Loucy (cell line): ENCODE measurements at regions not wholly inside any gene's neighbourhood (a gene's known extent, or its start where the extent isn't known, plus 50 kb on each side); places are given as distances from the start of the nearest gene placed in this dataset.

Source experiments
- H2AFZ ChIP-seq: fragments of 200-600 bp; sonication (generic); 2 replicates; pipeline ENCODE4 v1.6.0; 2016; ENCODE audit warnings: antibody characterized with exemption, mild to moderate bottlenecking, low read length, moderate library complexity
- H3F3A ChIP-seq: fragments of 200-600 bp; 2 replicates; pipeline ENCODE4 v1.6.0; 2016; ENCODE audit warnings: antibody characterized with exemption, low read depth, mild to moderate bottlenecking
- H3K27me3 ChIP-seq: fragments of 200-600 bp; sonication (generic); 2 replicates; pipeline ENCODE4 v1.6.1; 2014; ENCODE audit warnings: low read length, mild to moderate bottlenecking; ENCODE audit not compliant: insufficient read depth, poor library complexity, severe bottlenecking
- H3K36me3 ChIP-seq: fragments of 200-600 bp; sonication (generic); 2 replicates; pipeline ENCODE4 v1.6.1; 2016; ENCODE audit warnings: low read length; ENCODE audit not compliant: insufficient read depth
- H3K4me1 ChIP-seq: fragments of 200-600 bp; sonication (generic); 2 replicates; pipeline ENCODE4 v1.5.1; 2014; ENCODE audit warnings: low read length, mild to moderate bottlenecking; ENCODE audit not compliant: insufficient read depth, poor library complexity, severe bottlenecking
- H3K4me2 ChIP-seq: fragments of 200-600 bp; sonication (generic); 2 replicates; pipeline ENCODE4 v1.6.0; 2014; ENCODE audit warnings: antibody characterized with exemption, low read length, low read depth, mild to moderate bottlenecking; ENCODE audit not compliant: poor library complexity, severe bottlenecking
- H3K4me3 ChIP-seq: fragments of 200-600 bp; sonication (generic); 2 replicates; pipeline ENCODE4 v1.5.1; 2014; ENCODE audit warnings: low read length, mild to moderate bottlenecking, mixed read lengths; ENCODE audit not compliant: poor library complexity, severe bottlenecking
- H3K79me2 ChIP-seq: fragments of 200-600 bp; sonication (generic); 2 replicates; pipeline ENCODE4 v1.6.1; 2014; ENCODE audit warnings: low read length; ENCODE audit not compliant: insufficient read depth
- H3K9ac ChIP-seq: fragments of 200-600 bp; sonication (generic); 2 replicates; pipeline ENCODE4 v1.6.0; 2014; ENCODE audit warnings: mild to moderate bottlenecking, low read depth, low read length, moderate library complexity; ENCODE audit not compliant: poor library complexity, severe bottlenecking
- H3K9me2 ChIP-seq: fragments of 200-600 bp; sonication (generic); replicated peaks from 2 replicates; pipeline ENCODE4 v1.6.1; 2016; ENCODE audit warnings: low read depth, low read length, mixed read lengths
- H3K9me3 ChIP-seq: fragments of 200-600 bp; sonication (generic); 2 replicates; pipeline ENCODE4 v1.6.1; 2014; ENCODE audit warnings: mild to moderate bottlenecking, antibody characterized with exemption, low read length, low read depth; ENCODE audit not compliant: insufficient read depth
- H4K20me1 ChIP-seq: fragments of 200-600 bp; sonication (generic); 2 replicates; pipeline ENCODE4 v1.6.0; 2014; ENCODE audit warnings: antibody characterized with exemption, low read length, mild to moderate bottlenecking; ENCODE audit not compliant: insufficient read depth, poor library complexity, severe bottlenecking
- EZH2phosphoT487 ChIP-seq: fragments of 200-600 bp; IDR thresholded peaks from 2 replicates; pipeline ENCODE4 v1.6.1; 2018; ENCODE audit warnings: antibody characterized with exemption, mild to moderate bottlenecking, moderate library complexity, borderline replicate concordance
- TF ChIP-seq, protein P1 (sequence below): fragments of 200-600 bp; sonication (generic); conservative IDR thresholded peaks from 2 replicates; pipeline ENCODE4 v1.5.1; 2014; ENCODE audit warnings: mild to moderate bottlenecking, antibody characterized with exemption, low read length

DNA sequence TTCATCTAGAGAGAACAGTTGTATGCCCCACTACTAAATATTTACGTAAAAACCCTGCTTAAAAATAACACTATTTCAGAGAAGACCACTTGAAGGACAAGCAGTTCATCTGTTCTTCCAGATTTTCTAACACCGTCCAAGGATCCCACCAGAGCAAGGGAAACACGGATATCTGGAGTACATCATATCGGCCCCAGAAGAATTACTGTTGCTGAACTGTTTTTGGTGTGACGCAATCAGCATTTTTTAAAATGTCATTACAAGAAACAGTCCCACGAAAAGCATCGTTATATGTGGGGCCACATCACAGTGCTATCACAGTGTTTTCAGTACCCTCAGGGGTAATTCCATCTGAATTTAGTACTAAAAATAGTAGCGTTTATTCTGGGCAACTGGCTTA is 134.5 kb upstream of the PKDCC start:
- Histone ChIP-seq H3K9ac (no peak overlapping the region), H3K4me3 (no peak overlapping the region), H3K79me2 (no peaks in the 10 kb centered on the region), H3K27me3 (no peaks in the 10 kb centered on the region), H3F3A (no peaks in the 10 kb centered on the region), H4K20me1 (no peaks in the 10 kb centered on the region), H3K36me3 (no peaks in the 10 kb centered on the region), H3K9me2 (no peaks in the 10 kb centered on the region), H3K4me2 (no peak overlapping the region), H2AFZ (no peak overlapping the region), H3K9me3 (no peaks in the 10 kb centered on the region), H3K4me1 (no peaks in the 10 kb centered on the region)
- TF ChIP-seq, protein P1, sequence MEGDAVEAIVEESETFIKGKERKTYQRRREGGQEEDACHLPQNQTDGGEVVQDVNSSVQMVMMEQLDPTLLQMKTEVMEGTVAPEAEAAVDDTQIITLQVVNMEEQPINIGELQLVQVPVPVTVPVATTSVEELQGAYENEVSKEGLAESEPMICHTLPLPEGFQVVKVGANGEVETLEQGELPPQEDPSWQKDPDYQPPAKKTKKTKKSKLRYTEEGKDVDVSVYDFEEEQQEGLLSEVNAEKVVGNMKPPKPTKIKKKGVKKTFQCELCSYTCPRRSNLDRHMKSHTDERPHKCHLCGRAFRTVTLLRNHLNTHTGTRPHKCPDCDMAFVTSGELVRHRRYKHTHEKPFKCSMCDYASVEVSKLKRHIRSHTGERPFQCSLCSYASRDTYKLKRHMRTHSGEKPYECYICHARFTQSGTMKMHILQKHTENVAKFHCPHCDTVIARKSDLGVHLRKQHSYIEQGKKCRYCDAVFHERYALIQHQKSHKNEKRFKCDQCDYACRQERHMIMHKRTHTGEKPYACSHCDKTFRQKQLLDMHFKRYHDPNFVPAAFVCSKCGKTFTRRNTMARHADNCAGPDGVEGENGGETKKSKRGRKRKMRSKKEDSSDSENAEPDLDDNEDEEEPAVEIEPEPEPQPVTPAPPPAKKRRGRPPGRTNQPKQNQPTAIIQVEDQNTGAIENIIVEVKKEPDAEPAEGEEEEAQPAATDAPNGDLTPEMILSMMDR, result no peak
- TF ChIP-seq EZH2phosphoT487, result no peak

DNA sequence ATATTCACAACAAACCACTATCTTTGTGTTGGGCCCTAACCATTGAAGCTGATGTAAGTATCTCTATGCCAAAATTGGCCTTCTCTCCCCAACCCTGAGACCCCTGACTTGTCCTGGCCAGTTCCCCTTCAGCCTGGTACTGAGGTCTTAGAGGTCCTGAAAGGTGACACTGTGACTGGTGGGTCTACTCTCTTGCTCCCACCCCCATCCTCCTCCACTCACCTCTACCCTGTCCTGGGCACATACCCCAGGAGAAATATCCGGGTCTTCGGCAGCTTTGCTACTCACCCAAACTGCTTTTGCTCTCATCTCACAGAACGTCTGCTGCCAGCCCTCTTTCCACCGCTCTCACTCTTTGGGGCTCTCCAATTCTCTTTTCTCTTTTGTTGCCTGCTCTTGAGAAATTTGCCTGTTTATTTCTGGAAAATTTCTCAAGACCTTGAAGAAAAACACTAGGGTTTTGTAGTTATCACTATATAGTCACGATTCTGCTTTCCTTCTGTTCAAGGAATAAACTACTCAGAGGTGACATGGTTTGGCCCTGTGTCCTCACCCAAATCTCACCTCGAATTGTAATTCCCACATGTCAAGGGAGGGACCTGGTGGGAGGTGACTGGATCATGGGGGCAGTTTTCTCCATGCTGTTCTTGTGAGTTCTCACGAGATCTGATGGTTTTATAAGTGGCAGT is 133.8 kb upstream of the PKDCC start:
- TF ChIP-seq EZH2phosphoT487, result no peak
- TF ChIP-seq, protein P1, result no peak
- H3K4me2 ChIP-seq, result no peak overlapping the region
- H3K36me3 ChIP-seq, result no peaks in the 10 kb centered on the region
- H3K27me3 ChIP-seq, result no peaks in the 10 kb centered on the region
- H4K20me1 ChIP-seq, result no peaks in the 10 kb centered on the region
- H3K9me3 ChIP-seq, result no peaks in the 10 kb centered on the region
- H3K79me2 ChIP-seq, result no peaks in the 10 kb centered on the region
- no peaks in the 10 kb centered on the region for H3K9me2 ChIP-seq
- H3K4me1 ChIP-seq, result no peaks in the 10 kb centered on the region
- no peak overlapping the region for H2AFZ ChIP-seq
- no peaks in the 10 kb centered on the region for H3F3A ChIP-seq
- H3K4me3 ChIP-seq, result no peak overlapping the region
- H3K9ac ChIP-seq, result no peak overlapping the region

DNA sequence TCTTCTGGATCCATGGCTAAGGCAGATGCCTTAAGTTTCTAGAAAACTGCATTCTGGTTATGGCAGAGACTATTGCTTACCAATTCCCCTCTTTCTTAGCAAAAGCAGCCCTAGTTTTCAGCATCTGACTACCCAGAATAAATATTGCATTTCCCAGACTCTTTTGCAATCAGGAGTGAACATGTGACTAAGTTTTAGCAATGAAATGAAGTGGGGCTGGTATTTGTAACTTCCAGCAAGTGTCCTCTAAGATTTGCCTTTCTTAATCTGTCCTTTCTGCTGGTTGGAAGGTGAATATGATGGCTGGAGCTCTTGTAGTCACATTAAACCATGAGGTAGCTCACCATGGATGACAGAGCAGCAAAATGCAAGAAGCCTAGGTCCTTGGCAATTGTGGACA is 132.9 kb upstream of the PKDCC start:
- H3K9ac ChIP-seq, result no peak overlapping the region
- no peaks in the 10 kb centered on the region for H4K20me1 ChIP-seq
- TF ChIP-seq EZH2phosphoT487, result no peak
- TF ChIP-seq, protein P1, result no peak
- H3K4me2 ChIP-seq, result no peak overlapping the region
- no peak overlapping the region for H3K4me3 ChIP-seq
- H3K79me2 ChIP-seq, result no peaks in the 10 kb centered on the region
- no peaks in the 10 kb centered on the region for H3K36me3 ChIP-seq
- no peaks in the 10 kb centered on the region for H3K4me1 ChIP-seq
- no peaks in the 10 kb centered on the region for H3K9me3 ChIP-seq
- no peaks in the 10 kb centered on the region for H3F3A ChIP-seq
- H3K9me2 ChIP-seq, result no peaks in the 10 kb centered on the region
- no peak overlapping the region for H2AFZ ChIP-seq
- no peaks in the 10 kb centered on the region for H3K27me3 ChIP-seq
